Esophagus squamous epithelium (tissue), 5 donors: ENCODE measurements at regions not wholly inside any gene's neighbourhood (a gene's known extent, or its start where the extent isn't known, plus 50 kb on each side); places are given as distances from the start of the nearest gene placed in this dataset.

ENCODE experiments used
- DNase-seq: peaks from one replicate; lab custom pipeline; 2025; lab: John Stamatoyannopoulos, UW
- H3K27ac ChIP-seq, 4 donors: fragments of 200-600 bp; sonication (generic); one replicate each; pipeline ENCODE4 v1.5.1; 2016 to 2019; ENCODE audit warnings: mild to moderate bottlenecking in 1 of 4
- H3K27me3 ChIP-seq, 4 donors: fragments of 200-600 bp; sonication (generic); 1 replicate in 3 of 4; 2 replicates in 1 of 4; pipeline versions ENCODE4 v1.5.1 to v1.6.0; 2017 to 2021; ENCODE audit warnings: antibody characterized with exemption in 1 of 4
- H3K36me3 ChIP-seq, 3 donors: fragments of 200-600 bp; sonication (generic); one replicate each; pipeline ENCODE4 v1.5.1; 2016 to 2019
- H3K4me1 ChIP-seq, 3 donors: fragments of 200-600 bp; sonication (generic); one replicate each; pipeline ENCODE4 v1.5.1; 2017 to 2019
- H3K4me3 ChIP-seq, 4 donors: fragments of 200-600 bp; sonication (generic); 1 replicate in 3 of 4; 2 replicates in 1 of 4; pipeline ENCODE4 v1.5.1; 2016 to 2019; ENCODE audit warnings: mild to moderate bottlenecking in 2 of 4, moderate library complexity in 1 of 4
- H3K9me3 ChIP-seq, 3 donors: fragments of 200-600 bp; sonication (generic); one replicate each; pipeline ENCODE4 v1.5.1; 2016 to 2019
- POLR2A ChIP-seq, 4 donors: fragments of 450-650 bp; IDR thresholded peaks; one replicate each; pipeline ENCODE4 v1.6.1; 2017; ENCODE audit warnings: antibody characterized with exemption in 4 of 4, mild to moderate bottlenecking in 4 of 4, moderate library complexity in 3 of 4
- WGBS, 2 donors: methylation state at CpG; one replicate each; pipeline ENCODE4 v1.1.5; 2018; 5-methylcytosine and 5-hydroxymethylcytosine counted together
- intact Hi-C: fragments of 100-400 bp; cut with DNase I; formaldehyde crosslinking; loops from one replicate; pipeline ENCODE4 v1.15.0; 2022
- TF ChIP-seq, protein P1 (sequence below), 6 experiments: fragments of 450-650 bp in 4 of 6; fragments of 200-600 bp in 2 of 6; sonication (generic) in 2 of 6; IDR thresholded peaks; one replicate each; pipeline ENCODE4 v1.5.1; 2016 to 2019; ENCODE audit warnings: antibody characterized with exemption in 6 of 6, mild to moderate bottlenecking in 4 of 6, moderate library complexity in 4 of 6
- donor health status: DM: yes; HTN: yes; CAD: no.

DNA sequence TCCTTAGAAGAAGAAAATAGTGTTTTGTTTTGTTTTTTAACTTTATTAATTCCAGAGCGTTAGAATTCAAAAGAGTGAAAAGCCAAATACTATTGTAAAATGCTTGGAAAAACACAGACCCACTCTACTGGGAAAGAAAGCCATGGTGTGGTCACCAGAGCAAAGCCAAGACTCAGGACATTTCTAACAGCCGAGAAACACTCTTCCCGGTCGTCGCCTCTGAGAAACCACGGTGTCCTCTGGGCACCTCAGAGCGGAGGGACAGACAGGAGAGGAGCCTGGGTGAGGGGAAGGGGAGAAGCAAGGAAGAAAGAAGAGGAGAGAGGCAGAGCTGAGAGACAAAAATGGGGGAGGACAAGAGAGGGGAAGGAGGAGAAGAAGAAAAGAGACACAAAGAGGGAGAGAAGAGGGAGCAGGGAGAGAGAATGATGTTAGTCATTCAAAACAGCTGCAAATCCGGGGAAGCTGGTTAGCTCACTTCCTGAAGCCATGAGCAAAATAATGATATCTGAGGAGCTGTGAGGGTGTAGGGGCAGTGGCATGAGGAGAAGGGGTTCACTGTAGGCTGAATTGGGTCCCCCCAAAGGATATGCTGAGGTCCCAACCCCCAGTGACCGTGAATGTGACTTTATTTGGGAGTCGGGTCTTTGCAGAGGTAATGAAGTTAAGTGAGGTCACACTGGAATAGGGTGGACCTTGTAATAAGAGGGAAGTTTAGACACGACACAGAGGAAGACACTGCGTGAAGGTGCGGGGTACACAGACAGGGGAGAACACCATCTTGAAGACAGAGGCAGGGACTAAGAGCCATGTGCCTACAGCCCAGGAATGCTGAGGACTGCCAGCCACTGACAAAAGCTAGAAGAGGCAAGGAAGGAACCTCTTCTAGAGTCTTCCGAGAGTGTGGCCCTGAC is 58.2 kb upstream of the DMRTB1 start:
- 80 to 84% methylated on average over 14 of the region's 14 CpGs for WGBS, 2 donors
- peaks cover 0 to 57% (median 0%) of the 10 kb centered on the region in 4 donors for H3K27me3 ChIP-seq
- intact Hi-C loops: no loop called here
- no peaks in the 10 kb centered on the region for H3K36me3 ChIP-seq
- no peak for DNase-seq
- no peak overlapping the region for H3K4me3 ChIP-seq
- no peaks in the 10 kb centered on the region for H3K4me1 ChIP-seq
- no peaks in the 10 kb centered on the region for H3K9me3 ChIP-seq
- H3K27ac ChIP-seq: no peak overlapping the region
- TF ChIP-seq POLR2A (IDR thresholded peaks at IDR 0.05): no peak
- TF ChIP-seq, protein P1, sequence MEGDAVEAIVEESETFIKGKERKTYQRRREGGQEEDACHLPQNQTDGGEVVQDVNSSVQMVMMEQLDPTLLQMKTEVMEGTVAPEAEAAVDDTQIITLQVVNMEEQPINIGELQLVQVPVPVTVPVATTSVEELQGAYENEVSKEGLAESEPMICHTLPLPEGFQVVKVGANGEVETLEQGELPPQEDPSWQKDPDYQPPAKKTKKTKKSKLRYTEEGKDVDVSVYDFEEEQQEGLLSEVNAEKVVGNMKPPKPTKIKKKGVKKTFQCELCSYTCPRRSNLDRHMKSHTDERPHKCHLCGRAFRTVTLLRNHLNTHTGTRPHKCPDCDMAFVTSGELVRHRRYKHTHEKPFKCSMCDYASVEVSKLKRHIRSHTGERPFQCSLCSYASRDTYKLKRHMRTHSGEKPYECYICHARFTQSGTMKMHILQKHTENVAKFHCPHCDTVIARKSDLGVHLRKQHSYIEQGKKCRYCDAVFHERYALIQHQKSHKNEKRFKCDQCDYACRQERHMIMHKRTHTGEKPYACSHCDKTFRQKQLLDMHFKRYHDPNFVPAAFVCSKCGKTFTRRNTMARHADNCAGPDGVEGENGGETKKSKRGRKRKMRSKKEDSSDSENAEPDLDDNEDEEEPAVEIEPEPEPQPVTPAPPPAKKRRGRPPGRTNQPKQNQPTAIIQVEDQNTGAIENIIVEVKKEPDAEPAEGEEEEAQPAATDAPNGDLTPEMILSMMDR (IDR thresholded peaks at IDR 0.05): no peak

DNA sequence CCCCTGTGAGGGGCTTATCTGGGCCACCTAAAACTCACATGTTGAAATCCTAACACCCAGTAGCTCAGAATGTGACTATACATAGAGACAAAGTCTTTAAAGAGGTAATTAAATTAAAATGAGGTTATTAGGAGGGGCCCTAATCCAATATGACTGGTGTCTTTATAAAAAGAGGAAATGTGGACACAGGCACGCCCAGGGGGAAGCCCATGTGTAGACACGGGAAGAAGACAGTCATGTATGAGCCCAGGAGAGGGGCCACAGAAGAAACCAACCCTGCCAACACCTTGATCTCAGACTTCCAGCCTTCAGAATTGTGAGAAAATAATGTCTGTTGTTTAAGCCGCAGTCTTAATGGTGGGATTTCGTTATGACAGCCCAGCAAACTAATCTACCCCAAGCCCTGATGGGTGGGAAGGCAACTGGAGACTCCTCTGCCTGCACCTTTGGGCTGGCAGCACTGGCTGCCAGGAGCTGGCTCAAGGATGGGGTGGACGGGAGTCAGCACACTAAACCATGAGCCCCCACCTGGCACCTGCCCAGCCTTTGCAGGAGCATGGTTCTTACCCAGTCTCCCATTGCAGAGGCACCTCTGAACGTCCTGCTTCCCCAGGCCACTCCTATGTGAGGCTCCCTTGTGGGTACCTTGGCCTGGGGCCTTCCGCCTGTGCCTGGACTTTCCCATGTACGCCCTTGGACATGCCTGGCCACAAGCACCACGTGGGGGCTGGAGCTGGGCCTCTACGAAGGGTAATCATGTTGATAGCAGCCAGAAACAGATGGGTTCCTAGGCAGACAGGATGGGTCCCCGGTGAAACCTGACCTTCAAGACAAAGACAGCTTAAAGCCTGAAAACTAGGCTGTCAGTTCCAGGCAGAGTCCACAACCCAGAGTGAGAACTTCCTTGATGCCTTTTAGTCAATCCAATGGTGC is 57.1 kb upstream of the DMRTB1 start:
- DNase-seq: no peak
- Histone ChIP-seq H3K9me3 (no peaks in the 10 kb centered on the region), H3K4me3 (no peak overlapping the region), H3K36me3 (no peaks in the 10 kb centered on the region), H3K27me3 (peaks cover 0 to 56% (median 0%) of the 10 kb centered on the region in 4 donors), H3K27ac (no peak overlapping the region), H3K4me1 (no peaks in the 10 kb centered on the region)
- 68 to 77% methylated on average over 5 to 11 of the region's 11 CpGs for WGBS, 2 donors
- TF ChIP-seq POLR2A (IDR thresholded peaks at IDR 0.05): no peak
- TF ChIP-seq, protein P1 (IDR thresholded peaks at IDR 0.05): no peak
- intact Hi-C loops: no loop called here

DNA sequence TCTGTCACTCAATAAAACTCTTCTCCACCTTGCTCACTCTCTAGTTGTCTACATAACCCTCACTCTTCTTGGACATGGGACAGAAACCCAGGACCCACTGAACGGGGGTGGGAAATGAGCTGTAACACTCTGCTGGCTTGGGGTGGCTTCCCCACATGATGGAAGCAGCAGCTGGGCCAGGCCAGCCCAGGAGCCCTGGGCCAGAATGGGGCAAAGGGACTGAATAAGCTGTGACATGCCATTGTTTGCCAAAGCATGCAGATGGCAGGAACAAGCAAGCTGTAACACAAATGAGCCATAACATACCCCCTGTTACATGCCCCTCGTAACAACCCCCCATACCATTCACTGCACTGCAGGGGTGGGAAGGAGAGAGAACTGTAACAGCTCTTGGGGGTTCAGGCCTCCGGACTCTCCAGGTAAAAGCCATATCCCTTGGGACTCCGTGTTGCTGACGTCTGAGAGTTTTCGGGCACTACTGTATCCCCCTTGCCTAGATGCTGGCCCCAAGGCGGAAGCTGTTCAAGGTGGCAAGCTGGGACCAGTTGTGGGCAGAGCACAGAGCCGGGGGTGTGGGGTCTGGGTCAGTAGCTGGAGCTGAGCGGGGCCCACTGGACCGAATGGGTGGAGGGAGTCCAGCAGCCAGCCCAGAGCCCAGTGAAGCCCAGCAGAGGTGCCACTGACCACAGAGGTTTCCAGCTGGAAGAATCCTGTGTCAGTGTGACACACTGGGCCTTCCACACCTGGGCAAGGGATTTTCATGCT is 56.1 kb upstream of the DMRTB1 start:
- Histone ChIP-seq H3K9me3 (no peaks in the 10 kb centered on the region), H3K27me3 (peaks cover 0 to 59% (median 0%) of the 10 kb centered on the region in 4 donors), H3K27ac (no peak overlapping the region), H3K36me3 (no peaks in the 10 kb centered on the region), H3K4me3 (no peak overlapping the region), H3K4me1 (no peaks in the 10 kb centered on the region)
- no peak for DNase-seq
- 63 to 77% methylated on average over 4 to 7 of the region's 10 CpGs for WGBS, 2 donors
- TF ChIP-seq, protein P1 (IDR thresholded peaks at IDR 0.05): no peak
- TF ChIP-seq POLR2A (IDR thresholded peaks at IDR 0.05): no peak
- intact Hi-C loops: no loop called here

DNA sequence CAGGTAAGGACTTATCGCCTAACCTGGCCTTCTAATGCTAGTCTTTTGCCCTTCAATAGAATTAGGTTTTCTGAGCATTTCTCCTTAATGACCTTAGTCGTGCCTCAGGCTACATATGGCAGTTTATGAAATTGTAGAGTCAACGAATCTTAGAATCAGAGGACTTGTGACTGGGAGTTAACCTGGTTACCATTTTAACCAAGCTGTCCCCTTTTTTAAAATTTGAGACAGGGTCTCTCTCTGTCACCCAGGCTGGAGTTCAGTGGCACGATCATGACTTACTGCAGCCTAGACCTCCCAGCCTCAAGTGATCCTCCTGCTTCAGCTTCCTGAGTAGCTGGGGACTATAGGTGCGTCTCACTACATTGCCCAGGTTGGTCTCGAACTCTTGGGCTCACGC is 53.5 kb upstream of the DMRTB1 start:
- Histone ChIP-seq H3K4me1 (no peaks in the 10 kb centered on the region), H3K36me3 (no peaks in the 10 kb centered on the region), H3K4me3 (no peak overlapping the region), H3K27ac (no peak overlapping the region), H3K9me3 (no peaks in the 10 kb centered on the region), H3K27me3 (peaks cover 0 to 75% (median 0%) of the 10 kb centered on the region in 4 donors)
- DNase-seq: no peak
- intact Hi-C loops: no loop called here
- no peak for TF ChIP-seq POLR2A (IDR thresholded peaks at IDR 0.05)
- TF ChIP-seq, protein P1 (IDR thresholded peaks at IDR 0.05): no peak
- WGBS, 2 donors: 76 to 85% methylated on average over 7 of the region's 7 CpGs
